Body of pancreas (tissue), 4 donors: ENCODE measurements at regions not wholly inside any gene's neighbourhood (a gene's known extent, or its start where the extent isn't known, plus 50 kb on each side); places are given as distances from the start of the nearest gene placed in this dataset.

Source experiments
- POLR2A ChIP-seq, 3 donors: fragments of 450-650 bp; IDR thresholded peaks; one replicate each; pipeline ENCODE4 v1.6.1; 2016; ENCODE audit warnings: antibody characterized with exemption in 3 of 3, mild to moderate bottlenecking in 2 of 3
- TF ChIP-seq, protein P1 (sequence below), 7 experiments: fragments of 450-650 bp in 4 of 7; fragments of 200-600 bp in 3 of 7; sonication (generic) in 3 of 7; IDR thresholded peaks; one replicate each; pipeline ENCODE4 v1.5.1; 2016 to 2019; ENCODE audit warnings: antibody characterized with exemption in 7 of 7

DNA sequence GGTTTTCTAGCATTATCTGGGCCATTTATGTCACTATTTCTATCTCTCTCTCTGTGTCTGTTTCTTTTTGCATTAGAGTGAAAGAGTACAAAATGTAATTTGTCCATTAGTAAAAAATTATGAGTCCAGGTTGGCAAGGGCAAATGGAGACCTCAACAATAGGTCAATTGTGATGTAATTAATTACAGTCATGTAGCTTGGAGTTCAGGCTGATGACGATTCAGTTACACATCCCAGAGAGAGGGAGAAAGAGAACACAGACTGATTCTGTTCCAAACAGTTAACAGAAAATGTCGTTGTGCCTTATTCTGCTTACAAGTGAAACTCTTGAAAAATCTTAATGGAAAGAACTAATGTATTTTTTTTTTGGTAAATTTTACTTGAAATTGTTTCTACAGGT lies 83.3 kb downstream of the ATXN7L3B start:
- TF ChIP-seq, protein P1, sequence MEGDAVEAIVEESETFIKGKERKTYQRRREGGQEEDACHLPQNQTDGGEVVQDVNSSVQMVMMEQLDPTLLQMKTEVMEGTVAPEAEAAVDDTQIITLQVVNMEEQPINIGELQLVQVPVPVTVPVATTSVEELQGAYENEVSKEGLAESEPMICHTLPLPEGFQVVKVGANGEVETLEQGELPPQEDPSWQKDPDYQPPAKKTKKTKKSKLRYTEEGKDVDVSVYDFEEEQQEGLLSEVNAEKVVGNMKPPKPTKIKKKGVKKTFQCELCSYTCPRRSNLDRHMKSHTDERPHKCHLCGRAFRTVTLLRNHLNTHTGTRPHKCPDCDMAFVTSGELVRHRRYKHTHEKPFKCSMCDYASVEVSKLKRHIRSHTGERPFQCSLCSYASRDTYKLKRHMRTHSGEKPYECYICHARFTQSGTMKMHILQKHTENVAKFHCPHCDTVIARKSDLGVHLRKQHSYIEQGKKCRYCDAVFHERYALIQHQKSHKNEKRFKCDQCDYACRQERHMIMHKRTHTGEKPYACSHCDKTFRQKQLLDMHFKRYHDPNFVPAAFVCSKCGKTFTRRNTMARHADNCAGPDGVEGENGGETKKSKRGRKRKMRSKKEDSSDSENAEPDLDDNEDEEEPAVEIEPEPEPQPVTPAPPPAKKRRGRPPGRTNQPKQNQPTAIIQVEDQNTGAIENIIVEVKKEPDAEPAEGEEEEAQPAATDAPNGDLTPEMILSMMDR (IDR thresholded peaks at IDR 0.05) = no peak
- no peak for TF ChIP-seq POLR2A (IDR thresholded peaks at IDR 0.05)
